ENCODE measurements at regions not wholly inside any gene's neighbourhood (a gene's known extent, or its start where the extent isn't known, plus 50 kb on each side); places are given as distances from the start of the nearest gene placed in this dataset.

- intact Hi-C loops (cut with DNase I), result no loop called here
- 78 to 85% (median 81%) methylated on average over 3 of the region's 3 CpGs for WGBS, 3 donors
- Histone ChIP-seq H3K4me3 (no peak overlapping the region), H3K27ac (no peak overlapping the region), H3K27me3 (no peaks in the 10 kb centered on the region), H3K9me3 (no peaks in the 10 kb centered on the region), H3K36me3 (no peaks in the 10 kb centered on the region), H3K4me1 (ENCODE audit: insufficient read depth) (no peaks in the 10 kb centered on the region)
- no peak for DNase-seq
- no peak for TF ChIP-seq CTCF (IDR thresholded peaks at IDR 0.05)
- no peak for TF ChIP-seq EP300 (IDR thresholded peaks at IDR 0.05)
- TF ChIP-seq POLR2A (IDR thresholded peaks at IDR 0.05), result no peak
Measured at GRCh38 chr2:59882279-59882678, 671.2 kb downstream of the BCL11A start.

GRCh38 chr2:59881218-59881617 lies 672.2 kb downstream of the BCL11A start:
- H3K4me1 ChIP-seq (ENCODE audit: insufficient read depth), result no peaks in the 10 kb centered on the region
- no peak for DNase-seq
- H3K27ac ChIP-seq, result no peak overlapping the region
- TF ChIP-seq EP300 (IDR thresholded peaks at IDR 0.05) (no peak), POLR2A (IDR thresholded peaks at IDR 0.05) (no peak), CTCF (IDR thresholded peaks at IDR 0.05) (no peak)
- H3K27me3 ChIP-seq, result no peaks in the 10 kb centered on the region
- 61 to 82% (median 65%) methylated on average over 1 of the region's 1 CpG for WGBS, 3 donors
- H3K4me3 ChIP-seq, result no peak overlapping the region
- intact Hi-C loops (cut with DNase I), result no loop called here
- H3K36me3 ChIP-seq, result no peaks in the 10 kb centered on the region
- no peaks in the 10 kb centered on the region for H3K9me3 ChIP-seq

- H3K27me3 ChIP-seq, result no peaks in the 10 kb centered on the region
- intact Hi-C loops (cut with DNase I), result no loop called here
- no peak for TF ChIP-seq POLR2A (IDR thresholded peaks at IDR 0.05)
- TF ChIP-seq EP300 (IDR thresholded peaks at IDR 0.05), result no peak
- TF ChIP-seq CTCF (IDR thresholded peaks at IDR 0.05), result no peak
- no peak overlapping the region for H3K4me3 ChIP-seq
- no peaks in the 10 kb centered on the region for H3K36me3 ChIP-seq
- H3K27ac ChIP-seq, result no peak overlapping the region
- no peak for DNase-seq
- WGBS, 3 donors, result 82 to 84% (median 83%) methylated on average over 9 of the region's 9 CpGs
- no peaks in the 10 kb centered on the region for H3K9me3 ChIP-seq
- H3K4me1 ChIP-seq (ENCODE audit: insufficient read depth), result no peaks in the 10 kb centered on the region
Measured at GRCh38 chr2:59879700-59880131, 673.7 kb downstream of the BCL11A start.

GRCh38 chr2:59875836-59876235 lies 677.6 kb downstream of the BCL11A start:
- H3K4me1 ChIP-seq (ENCODE audit: insufficient read depth), result no peaks in the 10 kb centered on the region
- H3K9me3 ChIP-seq, result no peaks in the 10 kb centered on the region
- intact Hi-C loops (cut with DNase I), result no loop called here
- no peak overlapping the region for H3K27ac ChIP-seq
- H3K4me3 ChIP-seq, result no peak overlapping the region
- H3K27me3 ChIP-seq, result no peaks in the 10 kb centered on the region
- WGBS, 3 donors, result 75 to 78% (median 75%) methylated on average over 5 of the region's 5 CpGs
- H3K36me3 ChIP-seq, result no peaks in the 10 kb centered on the region
- DNase-seq, result no peak
- TF ChIP-seq POLR2A (IDR thresholded peaks at IDR 0.05) (no peak), EP300 (IDR thresholded peaks at IDR 0.05) (no peak), CTCF (IDR thresholded peaks at IDR 0.05) (no peak)
